Fibroblast of skin of right biceps (primary cell): ENCODE measurements at regions not wholly inside any gene's neighbourhood (a gene's known extent, or its start where the extent isn't known, plus 50 kb on each side); places are given as distances from the start of the nearest gene placed in this dataset.

ENCODE experiments used
- DNase-seq: peaks from one replicate; pipeline ENCODE4 v3.0.0-alpha.2; 2013

- DNase-seq, result no peak
Measured at GRCh38 chr1:36641776-36642175, 159.1 kb upstream of the CSF3R start.

GRCh38 chr1:36639461-36639860, 156.7 kb upstream of the CSF3R start:
- DNase-seq, result no peak

DNA sequence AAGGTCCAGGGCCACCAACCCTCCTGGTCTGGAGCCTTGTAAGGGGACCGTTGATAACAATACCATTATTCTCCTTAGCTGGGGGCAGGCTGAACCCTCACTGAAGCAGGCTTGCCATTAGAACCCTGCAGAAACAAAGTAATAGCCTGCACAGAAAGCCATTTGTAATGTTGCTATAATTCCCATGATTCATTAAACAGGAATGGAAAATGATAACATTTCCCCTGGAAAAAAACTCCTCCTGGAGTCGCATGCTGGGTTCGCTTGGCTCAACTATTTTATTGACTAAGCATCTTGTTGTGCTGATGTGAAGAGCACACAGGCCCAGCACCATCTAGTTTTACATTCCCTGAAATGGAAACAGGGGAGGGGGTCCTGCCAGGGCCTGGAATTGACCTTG, 155.6 kb upstream of the CSF3R start:
- peak; percentile 18 for DNase-seq

DNA sequence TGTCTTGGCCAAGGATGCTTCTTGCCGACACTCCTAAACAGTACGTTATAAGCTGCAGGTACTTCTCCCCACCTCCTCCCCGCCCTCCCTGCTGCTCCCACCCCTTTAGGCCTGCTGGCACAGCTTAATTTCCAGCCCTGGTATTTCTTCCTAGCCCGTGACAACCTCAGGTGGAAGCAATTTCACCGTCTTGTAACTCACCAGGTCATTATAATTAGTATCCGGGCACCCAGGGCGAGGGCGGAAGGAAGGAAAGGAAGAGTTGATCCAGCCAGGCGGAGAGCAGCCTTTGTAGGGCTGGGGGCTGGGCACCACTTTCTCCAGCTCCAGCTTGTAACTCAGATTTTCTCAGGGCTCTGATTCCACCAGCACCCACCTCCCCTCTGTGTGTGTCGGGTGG, 153.5 kb upstream of the CSF3R start:
- DNase-seq, result no peak

DNA sequence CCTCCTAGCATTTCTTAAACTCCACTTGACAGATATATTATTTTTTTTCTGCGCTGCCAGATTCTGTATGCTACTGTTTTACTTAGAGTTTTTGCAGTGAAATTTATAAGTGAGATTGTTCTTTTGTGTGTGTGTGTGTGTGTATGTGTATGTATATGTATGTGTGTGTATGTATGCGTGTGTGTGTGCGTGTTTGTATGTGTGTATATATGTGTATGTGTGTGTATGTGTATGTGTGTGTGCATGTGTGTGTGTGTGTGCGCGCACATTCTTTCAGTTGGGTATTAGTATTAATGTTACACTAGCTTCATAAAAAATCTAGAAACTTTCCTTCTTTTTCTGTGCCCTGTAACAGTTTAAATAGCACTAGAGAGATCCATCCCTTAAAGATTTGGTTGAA, 152.6 kb upstream of the CSF3R start:
- DNase-seq, result no peak

GRCh38 chr1:36628804-36629203, 146.1 kb upstream of the CSF3R start:
- DNase-seq, result no peak

DNA sequence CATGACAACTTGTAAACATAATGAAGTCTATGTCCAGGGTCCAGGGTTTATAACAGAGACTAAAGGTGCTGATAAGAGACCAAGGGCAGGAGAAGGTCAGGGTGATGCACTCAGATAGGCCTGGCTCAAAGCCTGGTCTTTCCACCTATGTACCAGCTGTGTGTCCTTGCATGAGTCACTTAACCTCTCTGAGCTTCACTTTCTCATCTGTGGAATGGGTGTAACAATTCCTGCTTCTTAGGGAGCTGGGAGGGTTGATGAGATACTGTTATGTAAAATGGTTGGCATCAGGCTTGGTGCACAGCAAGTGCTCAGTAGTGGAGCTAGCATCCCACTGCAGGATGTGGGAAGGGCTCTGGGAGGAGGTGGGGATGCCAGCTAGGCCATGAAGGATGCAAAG, 143.7 kb upstream of the CSF3R start:
- no peak for DNase-seq

DNA sequence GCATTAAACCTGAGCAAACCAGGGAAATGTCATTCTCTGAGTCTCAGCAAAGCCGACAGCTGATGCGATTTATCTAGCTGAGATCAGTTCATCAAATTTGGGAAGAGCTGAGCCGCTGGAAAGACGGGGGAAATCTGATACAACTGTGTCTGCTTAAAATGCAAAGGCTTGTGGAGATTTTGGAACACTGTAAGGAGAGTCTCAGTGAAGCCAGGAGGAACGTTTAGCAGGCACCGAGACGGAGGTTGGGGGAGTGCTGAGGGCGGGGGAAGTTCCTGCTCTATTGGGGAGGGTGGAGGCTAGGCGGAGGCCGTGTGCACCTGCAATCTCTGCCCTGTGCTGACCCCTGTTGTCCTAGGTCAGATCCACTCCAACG, 143.2 kb upstream of the CSF3R start:
- DNase-seq, result no peak

- no peak for DNase-seq
Measured at GRCh38 chr1:36625253-36625934, 142.7 kb upstream of the CSF3R start.

DNA sequence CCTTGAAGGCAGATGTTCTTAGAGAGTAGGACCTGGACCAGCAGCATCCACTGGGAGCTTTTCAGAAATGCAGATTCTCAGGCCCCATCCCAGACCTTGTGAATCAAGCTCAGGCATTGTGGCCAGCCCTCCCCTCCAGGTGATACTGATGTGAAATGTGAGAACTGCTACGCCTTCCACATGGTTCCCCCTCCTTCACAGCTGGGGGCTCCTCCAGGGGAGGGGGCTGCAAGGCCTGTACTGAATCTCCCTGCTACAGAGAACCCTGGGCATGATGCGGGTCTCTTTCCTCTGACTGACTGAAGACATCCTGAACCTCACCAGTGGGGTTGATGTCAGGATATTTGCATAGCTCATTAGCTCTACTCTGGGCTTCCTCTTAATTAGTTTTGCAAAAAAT, 141.8 kb upstream of the CSF3R start:
- no peak for DNase-seq

DNA sequence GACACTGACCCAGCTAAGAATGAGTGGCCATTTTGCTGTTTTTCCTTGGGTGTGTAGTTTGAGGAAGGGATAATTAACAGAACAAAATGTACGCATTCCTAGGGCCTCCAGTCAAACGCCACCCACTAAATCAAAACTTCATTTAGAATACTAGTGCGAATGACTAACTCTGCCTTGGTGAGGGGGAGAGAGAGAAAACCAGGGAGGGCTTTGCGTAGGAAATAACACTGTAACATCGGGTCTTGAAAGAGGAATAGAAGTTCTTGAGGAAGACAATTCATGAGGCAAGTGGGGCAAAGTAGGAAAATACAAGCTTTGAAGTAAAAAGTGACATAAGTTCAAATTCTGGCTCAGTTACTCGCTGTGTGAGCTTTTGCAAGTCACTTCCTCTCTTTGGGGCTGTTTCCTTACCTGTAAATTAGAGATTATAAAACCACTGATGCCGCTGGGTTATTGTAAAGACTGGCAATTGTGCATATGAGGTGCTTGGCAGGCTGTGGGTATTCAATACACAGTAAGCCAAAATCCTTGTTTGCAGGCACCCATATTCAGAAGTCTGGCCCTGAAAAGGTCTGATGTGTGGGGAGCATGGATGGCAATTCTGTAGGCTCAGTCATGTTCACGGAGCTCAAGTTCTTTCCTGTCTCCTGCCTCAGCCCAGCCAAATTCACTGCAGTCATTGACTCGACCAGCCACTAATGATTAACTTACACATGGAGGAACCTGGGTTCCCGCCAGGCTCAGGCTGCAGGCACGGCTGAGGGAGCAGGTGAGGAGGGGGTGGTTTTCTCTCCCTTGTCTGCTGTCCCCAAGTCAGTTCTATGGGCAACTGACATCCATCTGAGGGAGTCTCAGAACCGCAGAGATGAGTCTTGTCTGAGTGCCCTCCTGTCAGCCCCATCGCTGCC, 140.3 kb upstream of the CSF3R start:
- no peak for DNase-seq

DNA sequence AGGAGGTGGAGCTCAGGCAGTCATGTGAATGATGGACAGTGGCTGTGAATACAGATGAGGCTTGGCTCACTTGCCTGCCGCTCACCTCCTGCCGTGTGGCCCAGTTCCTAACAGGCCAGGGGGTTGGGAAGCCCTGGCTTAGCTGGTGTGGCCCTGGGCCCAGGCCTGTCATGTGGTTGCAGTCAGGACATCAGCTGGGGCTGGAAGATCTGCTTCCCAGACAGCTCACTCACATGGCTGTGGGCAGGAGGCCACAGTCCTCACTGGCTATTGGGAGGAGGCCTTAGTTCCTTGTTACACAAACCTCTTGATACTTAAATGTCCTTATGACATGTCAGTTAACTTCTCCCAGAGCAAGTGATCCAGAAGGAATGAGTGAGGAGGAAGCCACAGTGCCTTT, 138.8 kb upstream of the CSF3R start:
- no peak for DNase-seq

GRCh38 chr1:36620142-36620541, 137.4 kb upstream of the CSF3R start:
- no peak for DNase-seq

- DNase-seq, result no peak
Measured at GRCh38 chr1:36614991-36615390, 132.3 kb upstream of the CSF3R start.

DNA sequence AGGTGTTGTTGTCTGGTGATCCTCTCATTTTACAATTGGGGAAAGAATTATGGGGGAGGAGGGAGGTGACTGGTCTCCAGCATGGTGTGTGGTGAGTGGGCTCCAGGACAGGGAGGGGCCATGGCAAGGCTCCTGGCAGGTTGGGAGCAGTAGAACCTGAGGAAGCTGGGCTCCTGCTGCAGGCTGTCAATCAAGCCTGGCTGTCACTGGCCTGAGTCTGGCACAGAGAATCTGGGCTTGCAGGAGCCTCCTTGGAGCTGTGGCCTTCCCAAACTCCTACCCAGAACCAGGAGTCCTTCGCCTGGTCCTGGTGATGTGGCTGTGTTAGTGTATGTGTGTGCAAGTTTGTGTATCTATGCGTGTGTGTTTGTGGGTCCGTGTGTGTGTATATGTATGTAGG, 131.9 kb upstream of the CSF3R start:
- DNase-seq, result no peak

GRCh38 chr1:36613721-36614120, 131.0 kb upstream of the CSF3R start:
- no peak for DNase-seq

GRCh38 chr1:36612881-36613280, 130.2 kb upstream of the CSF3R start:
- no peak for DNase-seq

DNA sequence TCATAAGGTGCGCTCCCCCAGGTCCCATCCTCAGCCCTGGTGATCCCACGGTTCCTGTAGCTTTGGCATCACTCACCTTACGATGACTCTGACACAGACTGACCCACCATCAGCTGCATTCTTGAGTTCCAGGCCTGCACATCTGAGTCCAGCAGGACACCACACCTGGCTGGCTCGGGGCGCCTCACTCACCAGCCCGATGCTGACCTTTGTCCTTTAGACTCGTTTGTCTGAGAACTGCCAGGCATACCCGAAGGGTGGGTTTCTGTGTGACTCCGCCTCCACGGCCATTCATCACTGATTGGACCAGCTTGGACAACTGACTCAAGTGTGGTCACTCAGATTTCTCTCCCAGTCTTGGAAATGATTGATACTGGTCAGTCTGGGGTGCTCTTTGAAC, 129.4 kb upstream of the CSF3R start:
- no peak for DNase-seq

- DNase-seq, result peak; percentile 33
Measured at GRCh38 chr1:36609241-36610027, 126.7 kb upstream of the CSF3R start.

DNA sequence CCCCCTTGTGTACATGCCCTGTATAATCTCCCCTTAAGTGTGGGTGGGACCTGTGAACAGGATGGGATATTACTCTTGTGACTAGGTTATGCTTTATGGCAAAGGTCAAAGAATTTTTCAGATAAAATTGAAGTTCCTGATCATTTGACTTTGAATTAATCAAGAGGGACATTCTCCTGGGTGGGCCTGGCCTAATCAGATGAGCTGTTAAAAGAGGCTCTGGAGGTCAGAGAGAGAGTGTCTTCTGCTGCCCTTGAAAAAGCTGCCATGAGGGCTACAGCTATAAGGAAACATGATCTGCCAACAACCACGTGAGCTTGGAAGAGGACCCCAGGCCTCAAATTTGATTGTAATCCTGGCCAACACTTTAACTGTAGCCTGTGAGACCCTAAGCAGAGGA, 125.6 kb upstream of the CSF3R start:
- no peak for DNase-seq

GRCh38 chr1:36607263-36607651, 124.5 kb upstream of the CSF3R start:
- no peak for DNase-seq

- DNase-seq, result no peak
Measured at GRCh38 chr1:36606641-36607262, 124.0 kb upstream of the CSF3R start.

DNA sequence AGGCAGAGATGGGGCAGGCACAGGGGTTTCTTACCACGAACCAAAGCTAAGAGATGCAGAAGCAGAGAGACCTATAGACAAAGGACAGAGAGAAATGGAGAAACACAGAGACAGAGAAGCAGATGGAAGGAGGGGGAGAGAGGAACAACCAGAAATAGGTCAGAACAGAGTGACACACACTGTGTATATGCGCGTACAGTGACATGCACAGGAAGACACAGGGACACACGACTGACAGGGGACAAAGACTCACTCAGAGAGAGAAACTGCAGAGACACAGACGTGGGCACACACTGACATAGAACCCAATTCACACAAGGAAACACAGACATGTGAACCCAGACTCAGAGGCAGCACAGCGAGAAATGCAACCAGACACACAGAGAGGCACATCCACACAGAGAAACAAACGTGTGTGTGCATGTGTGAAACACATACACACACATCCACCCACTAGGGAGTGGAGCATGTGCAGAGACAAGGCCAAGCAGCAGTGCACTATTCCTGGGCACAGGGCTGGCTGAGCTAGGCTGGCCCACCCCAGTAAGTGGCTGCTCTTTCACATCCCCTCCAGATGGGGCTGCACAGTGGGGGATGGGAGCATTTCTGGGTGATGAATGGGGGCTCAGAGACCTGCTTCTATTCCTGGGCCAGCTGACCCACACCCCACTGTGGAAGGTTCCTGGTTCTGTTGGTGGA, 123.4 kb upstream of the CSF3R start:
- no peak for DNase-seq
